H9 (cell line): ENCODE measurements at regions not wholly inside any gene's neighbourhood (a gene's known extent, or its start where the extent isn't known, plus 50 kb on each side); places are given as distances from the start of the nearest gene placed in this dataset.

Experiments
- DNase-seq: peaks from one replicate; pipeline ENCODE4 v3.0.0-alpha.2; 2017
- H2AFZ ChIP-seq: one replicate; pipeline ENCODE4 v1.6.1; 2013; ENCODE audit warnings: mild to moderate bottlenecking, low read length, control low read depth, moderate library complexity
- H2AK5ac ChIP-seq: 2 replicates; pipeline ENCODE4 v1.6.1; 2013; ENCODE audit warnings: low read length, control low read depth, mixed read lengths; ENCODE audit not compliant: insufficient read length
- H2BK120ac ChIP-seq: one replicate; pipeline ENCODE4 v1.6.1; 2013; ENCODE audit warnings: low read depth, mild to moderate bottlenecking, low read length, control low read depth, inconsistent platforms; ENCODE audit not compliant: poor library complexity, severe bottlenecking
- H2BK12ac ChIP-seq: 2 replicates; pipeline ENCODE4 v1.6.1; 2013; ENCODE audit warnings: low read length, control low read depth, mixed read lengths, low read depth; ENCODE audit not compliant: insufficient read length
- H2BK15ac ChIP-seq: 2 replicates; pipeline ENCODE4 v1.6.1; 2013; ENCODE audit warnings: low read depth, low read length, control low read depth
- H2BK20ac ChIP-seq: one replicate; pipeline ENCODE4 v1.6.1; 2013; ENCODE audit warnings: low read depth, mild to moderate bottlenecking, low read length, control low read depth, inconsistent platforms; ENCODE audit not compliant: poor library complexity, severe bottlenecking
- H2BK5ac ChIP-seq: 2 replicates; pipeline ENCODE4 v1.6.1; 2013; ENCODE audit warnings: low read length, control low read depth, mixed read lengths; ENCODE audit not compliant: insufficient read length
- H3K14ac ChIP-seq: 2 replicates; pipeline ENCODE4 v1.6.1; 2013; ENCODE audit warnings: low read length, control low read depth; ENCODE audit not compliant: insufficient read depth
- H3K18ac ChIP-seq: 2 replicates; pipeline ENCODE4 v1.6.1; 2013; ENCODE audit warnings: low read depth, mild to moderate bottlenecking, mixed read lengths, low read length, control low read depth; ENCODE audit not compliant: insufficient read length
- H3K23ac ChIP-seq: 2 replicates; pipeline ENCODE4 v1.6.1; 2013; ENCODE audit warnings: low read length, control low read depth, mixed read lengths, low read depth; ENCODE audit not compliant: insufficient read length
- H3K23me2 ChIP-seq: 2 replicates; pipeline ENCODE4 v1.6.1; 2013; ENCODE audit warnings: low read depth, mild to moderate bottlenecking, mixed read lengths, low read length, control low read depth; ENCODE audit not compliant: insufficient read length, poor library complexity, severe bottlenecking
- H3K27ac ChIP-seq: 2 replicates; pipeline ENCODE4 v1.5.1; 2013; ENCODE audit warnings: low read length, control low read depth, mixed read lengths, low read depth; ENCODE audit not compliant: insufficient read length
- H3K27me3 ChIP-seq: 2 replicates; pipeline ENCODE4 v1.6.1; 2013; ENCODE audit warnings: low read length, control low read depth, inconsistent platforms; ENCODE audit not compliant: insufficient read depth
- H3K4ac ChIP-seq: 2 replicates; pipeline ENCODE4 v1.6.1; 2013; ENCODE audit warnings: low read depth, mild to moderate bottlenecking, control low read depth, inconsistent platforms, low read length, moderate library complexity
- H3K4me1 ChIP-seq: 2 replicates; pipeline ENCODE4 v1.6.1; 2013; ENCODE audit warnings: low read length, control low read depth, inconsistent platforms; ENCODE audit not compliant: insufficient read depth
- H3K4me2 ChIP-seq: 2 replicates; pipeline ENCODE4 v1.6.1; 2013; ENCODE audit warnings: low read length, control low read depth, mixed read lengths; ENCODE audit not compliant: insufficient read length, insufficient read depth
- H3K56ac ChIP-seq: 2 replicates; pipeline ENCODE4 v1.6.1; 2013; ENCODE audit warnings: low read depth, mild to moderate bottlenecking, mixed read lengths, low read length, control low read depth; ENCODE audit not compliant: insufficient read length
- H3K79me1 ChIP-seq: 2 replicates; pipeline ENCODE4 v1.6.1; 2013; ENCODE audit warnings: low read depth, mild to moderate bottlenecking, moderate library complexity, low read length, control low read depth, inconsistent platforms; ENCODE audit not compliant: insufficient read depth, poor library complexity, severe bottlenecking
- H3K79me2 ChIP-seq: 2 replicates; pipeline ENCODE4 v1.6.1; 2013; ENCODE audit warnings: low read length, control low read depth, inconsistent platforms; ENCODE audit not compliant: insufficient read depth
- H3K9ac ChIP-seq: 2 replicates; pipeline ENCODE4 v1.6.1; 2013; ENCODE audit warnings: low read length, control low read depth, mixed read lengths; ENCODE audit not compliant: insufficient read length; ENCODE audit errors: extremely low read depth
- H3K9me3 ChIP-seq: one replicate; pipeline ENCODE4 v1.6.1; 2013; ENCODE audit warnings: low read depth, low read length, inconsistent platforms; ENCODE audit not compliant: control insufficient read depth
- H3T11ph ChIP-seq: one replicate; pipeline ENCODE4 v1.6.1; 2013; ENCODE audit warnings: mild to moderate bottlenecking, low read length, control low read depth, inconsistent platforms
- H4K20me1 ChIP-seq: one replicate; pipeline ENCODE4 v1.6.1; 2013; ENCODE audit not compliant: control insufficient read depth, insufficient read length, insufficient read depth
- H4K5ac ChIP-seq: 2 replicates; pipeline ENCODE4 v1.6.1; 2013; ENCODE audit warnings: low read depth, mild to moderate bottlenecking, mixed read lengths, low read length, control low read depth; ENCODE audit not compliant: insufficient read length
- H4K8ac ChIP-seq: replicated peaks from 2 replicates; pipeline ENCODE4 v1.6.1; 2013; ENCODE audit warnings: low read length, control low read depth, mixed read lengths, low read depth; ENCODE audit not compliant: insufficient read length
- H4K91ac ChIP-seq: 2 replicates; pipeline ENCODE4 v1.6.1; 2013; ENCODE audit warnings: low read depth, mild to moderate bottlenecking, moderate library complexity, mixed read lengths, low read length, control low read depth; ENCODE audit not compliant: insufficient read length
- H3K27ac Mint-ChIP-seq, 3 experiments: 2 replicates in 2 of 3; 3 replicates in 1 of 3; pipeline ENCODE4 v1.8.0; 2020 to 2021; ENCODE audit warnings: mixed read lengths in 3 of 3, mild to moderate bottlenecking in 1 of 3, moderate library complexity in 1 of 3
- H3K27me3 Mint-ChIP-seq: 2 replicates; pipeline ENCODE4 v1.8.0; 2021; ENCODE audit warnings: low read depth, mild to moderate bottlenecking, moderate library complexity, mixed read lengths
- H3K36me3 Mint-ChIP-seq, 3 experiments: 2 replicates in 2 of 3; 3 replicates in 1 of 3; pipeline ENCODE4 v1.8.0; 2020 to 2021; ENCODE audit warnings: low read depth in 3 of 3, mixed read lengths in 3 of 3; ENCODE audit not compliant: insufficient read depth in 1 of 3
- H3K4me1 Mint-ChIP-seq, 2 experiments: 2 replicates each; pipeline ENCODE4 v1.8.0; 2020; ENCODE audit warnings: mixed read lengths in 2 of 2
- H3K4me3 Mint-ChIP-seq, 2 experiments: 2 replicates in 1 of 2; 3 replicates in 1 of 2; pipeline ENCODE4 v1.8.0; 2020 to 2021; ENCODE audit warnings: mild to moderate bottlenecking in 2 of 2, mixed read lengths in 2 of 2, moderate library complexity in 1 of 2
- H3K9me3 Mint-ChIP-seq, 2 experiments: 2 replicates in 1 of 2; 3 replicates in 1 of 2; pipeline ENCODE4 v1.8.0; 2020; ENCODE audit warnings: mild to moderate bottlenecking in 2 of 2, mixed read lengths in 2 of 2, moderate library complexity in 1 of 2
- TF ChIP-seq, protein P1 (sequence below): fragments of 200-600 bp; sonication (generic); conservative IDR thresholded peaks from 3 replicates; pipeline ENCODE4 v1.8.0; 2021; ENCODE audit warnings: antibody characterized with exemption, mild to moderate bottlenecking

DNA sequence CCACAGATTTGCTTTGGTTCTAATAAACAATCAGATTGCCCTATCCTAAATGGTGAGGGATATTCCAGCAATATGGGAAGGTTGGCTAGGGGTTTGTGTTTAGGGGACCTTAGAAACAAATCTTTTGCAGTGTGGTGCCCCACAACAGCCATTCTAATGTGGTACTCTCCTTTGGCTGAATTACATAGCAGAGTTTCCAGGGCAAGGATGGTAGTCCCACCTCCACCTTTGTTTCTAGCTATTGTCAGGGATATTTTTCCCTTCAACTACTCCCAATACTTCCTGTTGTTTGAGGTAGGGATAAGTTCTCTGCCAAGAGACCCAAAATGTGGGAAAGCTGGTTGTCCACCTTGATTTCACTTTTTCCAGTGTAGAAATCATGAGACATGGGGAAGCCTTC lies 494.7 kb upstream of the CHORDC1 start:
- Histone ChIP-seq H4K20me1 (no peaks in the 10 kb centered on the region), H3K79me1 (no peaks in the 10 kb centered on the region), H3T11ph (no peak overlapping the region), H3K23me2 (no peaks in the 10 kb centered on the region), H3K4ac (no peak overlapping the region), H3K9ac (no peak overlapping the region), H2BK20ac (no peak overlapping the region), H3K9me3 (no peaks in the 10 kb centered on the region), H2AK5ac (no peak overlapping the region), H3K4me2 (no peak overlapping the region), H2BK15ac (no peak overlapping the region), H4K91ac (no peak overlapping the region), H3K27me3 (no peaks in the 10 kb centered on the region), H2BK5ac (no peak overlapping the region), H4K8ac (no peak overlapping the region), H2BK12ac (peak overlapping the region; percentile 62), H3K18ac (no peak overlapping the region), H3K23ac (no peak overlapping the region), H3K14ac (no peak overlapping the region), H2BK120ac (no peak overlapping the region), H3K56ac (no peak overlapping the region), H2AFZ (no peak overlapping the region), H3K27ac (no peak overlapping the region), H3K79me2 (no peaks in the 10 kb centered on the region), H4K5ac (no peak overlapping the region), H3K4me1 (peaks cover 2% of the 10 kb centered on the region; the same call in 1 of the 2 replicates)
- Mint-ChIP-seq H3K27ac (peak overlapping the region; percentile 20 to 76 (median 75); a peak in 5 of 7 replicates), H3K9me3 (peaks cover 12 to 13% of the 10 kb centered on the region in 2 experiments; a peak in 4 of 5 replicates), H3K36me3 (peaks cover 2 to 22% (median 5%) of the 10 kb centered on the region in 3 experiments; a peak in 5 of 7 replicates), H3K4me3 (no peak overlapping the region), H3K27me3 (no peaks in the 10 kb centered on the region), H3K4me1 (peaks cover 8 to 10% of the 10 kb centered on the region in 2 experiments)
- no peak for DNase-seq
- TF ChIP-seq, protein P1, sequence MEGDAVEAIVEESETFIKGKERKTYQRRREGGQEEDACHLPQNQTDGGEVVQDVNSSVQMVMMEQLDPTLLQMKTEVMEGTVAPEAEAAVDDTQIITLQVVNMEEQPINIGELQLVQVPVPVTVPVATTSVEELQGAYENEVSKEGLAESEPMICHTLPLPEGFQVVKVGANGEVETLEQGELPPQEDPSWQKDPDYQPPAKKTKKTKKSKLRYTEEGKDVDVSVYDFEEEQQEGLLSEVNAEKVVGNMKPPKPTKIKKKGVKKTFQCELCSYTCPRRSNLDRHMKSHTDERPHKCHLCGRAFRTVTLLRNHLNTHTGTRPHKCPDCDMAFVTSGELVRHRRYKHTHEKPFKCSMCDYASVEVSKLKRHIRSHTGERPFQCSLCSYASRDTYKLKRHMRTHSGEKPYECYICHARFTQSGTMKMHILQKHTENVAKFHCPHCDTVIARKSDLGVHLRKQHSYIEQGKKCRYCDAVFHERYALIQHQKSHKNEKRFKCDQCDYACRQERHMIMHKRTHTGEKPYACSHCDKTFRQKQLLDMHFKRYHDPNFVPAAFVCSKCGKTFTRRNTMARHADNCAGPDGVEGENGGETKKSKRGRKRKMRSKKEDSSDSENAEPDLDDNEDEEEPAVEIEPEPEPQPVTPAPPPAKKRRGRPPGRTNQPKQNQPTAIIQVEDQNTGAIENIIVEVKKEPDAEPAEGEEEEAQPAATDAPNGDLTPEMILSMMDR: no peak
